ENCODE measurements at regions not wholly inside any gene's neighbourhood (a gene's known extent, or its start where the extent isn't known, plus 50 kb on each side); places are given as distances from the start of the nearest gene placed in this dataset.
A peak's percentile ranks its signal among the peaks of the same experiment; 100 is the strongest.
"Not testable (repeated sequence)": the region's sequence is repeated elsewhere in the genome, so short reads cannot be mapped to it uniquely, and the experiment has no call there.

- Histone ChIP-seq H3K4me3 (replicated peaks; ENCODE audit: low read depth, low read length) (no peak overlapping the region), H3K27me3 (replicated peaks; ENCODE audit: control insufficient read depth, insufficient read depth, low read length) (no peaks in the 10 kb centered on the region), H3K36me3 (ENCODE audit: control insufficient read depth, insufficient read depth, low read length) (no peaks in the 10 kb centered on the region)
- no peak for TF ChIP-seq CTCF (IDR thresholded peaks at IDR 0.05; ENCODE audit: insufficient read depth, low read length, poor library complexity, severe bottlenecking)
- no peak for DNase-seq (ENCODE audit: extremely low read depth, insufficient read length)
Observed at GRCh38 chr14:59017285-59017965, 171.0 kb upstream of the DAAM1 start.

GRCh38 chr14:59018460-59018859 is 170.0 kb upstream of the DAAM1 start:
- no peak for TF ChIP-seq CTCF (IDR thresholded peaks at IDR 0.05; ENCODE audit: insufficient read depth, low read length, poor library complexity, severe bottlenecking)
- DNase-seq (ENCODE audit: extremely low read depth, insufficient read length), result no peak
- Histone ChIP-seq H3K4me3 (replicated peaks; ENCODE audit: low read depth, low read length) (no peak overlapping the region), H3K36me3 (ENCODE audit: control insufficient read depth, insufficient read depth, low read length) (no peaks in the 10 kb centered on the region), H3K27me3 (replicated peaks; ENCODE audit: control insufficient read depth, insufficient read depth, low read length) (no peaks in the 10 kb centered on the region)

GRCh38 chr14:59018978-59019377 is 169.5 kb upstream of the DAAM1 start:
- no peaks in the 10 kb centered on the region for H3K27me3 ChIP-seq (replicated peaks; ENCODE audit: control insufficient read depth, insufficient read depth, low read length)
- no peak overlapping the region for H3K4me3 ChIP-seq (replicated peaks; ENCODE audit: low read depth, low read length)
- H3K36me3 ChIP-seq (ENCODE audit: control insufficient read depth, insufficient read depth, low read length), result no peaks in the 10 kb centered on the region
- peak; percentile 51 for TF ChIP-seq CTCF (IDR thresholded peaks at IDR 0.05; ENCODE audit: insufficient read depth, low read length, poor library complexity, severe bottlenecking)
- DNase-seq (ENCODE audit: extremely low read depth, insufficient read length), result no peak

GRCh38 chr14:59020382-59020781 is 168.1 kb upstream of the DAAM1 start:
- no peaks in the 10 kb centered on the region for H3K27me3 ChIP-seq (replicated peaks; ENCODE audit: control insufficient read depth, insufficient read depth, low read length)
- peak; percentile 44 for TF ChIP-seq CTCF (IDR thresholded peaks at IDR 0.05; ENCODE audit: insufficient read depth, low read length, poor library complexity, severe bottlenecking)

GRCh38 chr14:59022144-59022543 is 166.3 kb upstream of the DAAM1 start:
- Histone ChIP-seq H3K36me3 (ENCODE audit: control insufficient read depth, insufficient read depth, low read length) (no peaks in the 10 kb centered on the region), H3K4me3 (replicated peaks; ENCODE audit: low read depth, low read length) (no peak overlapping the region), H3K27me3 (replicated peaks; ENCODE audit: control insufficient read depth, insufficient read depth, low read length) (no peaks in the 10 kb centered on the region)
- peak; percentile 40 for TF ChIP-seq CTCF (IDR thresholded peaks at IDR 0.05; ENCODE audit: insufficient read depth, low read length, poor library complexity, severe bottlenecking)
- DNase-seq (ENCODE audit: extremely low read depth, insufficient read length), result no peak

More at GRCh38 chr14:59020382-59020781, 168.1 kb upstream of the DAAM1 start:
- no peak overlapping the region for H3K4me3 ChIP-seq (replicated peaks; ENCODE audit: low read depth, low read length)
- no peaks in the 10 kb centered on the region for H3K36me3 ChIP-seq (ENCODE audit: control insufficient read depth, insufficient read depth, low read length)
- DNase-seq (ENCODE audit: extremely low read depth, insufficient read length), result no peak

GRCh38 chr14:59026081-59026480 is 162.4 kb upstream of the DAAM1 start:
- Histone ChIP-seq H3K27me3 (replicated peaks; ENCODE audit: control insufficient read depth, insufficient read depth, low read length) (no peaks in the 10 kb centered on the region), H3K4me3 (replicated peaks; ENCODE audit: low read depth, low read length) (no peak overlapping the region), H3K36me3 (ENCODE audit: control insufficient read depth, insufficient read depth, low read length) (no peaks in the 10 kb centered on the region)
- no peak for TF ChIP-seq CTCF (IDR thresholded peaks at IDR 0.05; ENCODE audit: insufficient read depth, low read length, poor library complexity, severe bottlenecking)
- DNase-seq (ENCODE audit: extremely low read depth, insufficient read length), result no peak

GRCh38 chr14:59026640-59027039 is 161.8 kb upstream of the DAAM1 start:
- not testable (repeated sequence) for H3K36me3 ChIP-seq (ENCODE audit: control insufficient read depth, insufficient read depth, low read length); DNase-seq (ENCODE audit: extremely low read depth, insufficient read length); H3K4me3 ChIP-seq (replicated peaks; ENCODE audit: low read depth, low read length); H3K27me3 ChIP-seq (replicated peaks; ENCODE audit: control insufficient read depth, insufficient read depth, low read length)
